ENCODE measurements at regions not wholly inside any gene's neighbourhood (a gene's known extent, or its start where the extent isn't known, plus 50 kb on each side); places are given as distances from the start of the nearest gene placed in this dataset.

GRCh38 chr1:30509670-30510069, 213.7 kb downstream of the MATN1 start:
- no peak for DNase-seq (ENCODE audit: low spot score)
- H3K36me3 Mint-ChIP-seq (ENCODE audit: low read depth, unreplicated experiment), result no peaks in the 10 kb centered on the region
- H3K27me3 Mint-ChIP-seq (ENCODE audit: unreplicated experiment), result peaks cover 2% of the 10 kb centered on the region
- no peaks in the 10 kb centered on the region for H3K4me1 Mint-ChIP-seq (ENCODE audit: unreplicated experiment)
- no peaks in the 10 kb centered on the region for H3K9me3 Mint-ChIP-seq (ENCODE audit: unreplicated experiment)
- no peak for TF ChIP-seq CTCF (IDR thresholded peaks at IDR 0.05; ENCODE audit: unreplicated experiment)
- no peak overlapping the region for H3K4me3 Mint-ChIP-seq (ENCODE audit: unreplicated experiment)
- H3K27ac Mint-ChIP-seq (ENCODE audit: unreplicated experiment), result no peak overlapping the region

DNA sequence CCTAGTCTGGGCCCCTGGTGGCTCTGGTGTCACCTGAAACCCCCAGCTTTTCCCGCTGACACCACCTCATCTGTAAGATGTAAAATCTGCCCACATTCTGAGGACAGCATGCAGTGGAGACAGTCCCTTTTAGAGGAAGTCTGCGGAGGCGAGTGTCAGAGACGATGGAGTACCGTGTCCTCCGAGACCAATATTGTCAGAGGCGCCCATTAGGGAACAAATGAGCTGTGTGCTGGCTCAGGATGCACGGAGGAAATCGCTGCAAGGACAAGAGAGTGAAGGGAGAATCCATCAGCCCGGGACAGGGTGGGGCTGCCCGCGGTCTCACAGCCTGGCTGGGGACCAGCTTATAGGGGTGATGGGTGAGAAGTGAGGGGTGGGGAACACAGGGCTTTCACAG, 214.8 kb downstream of the MATN1 start:
- Mint-ChIP-seq H3K27ac (ENCODE audit: unreplicated experiment) (no peak overlapping the region), H3K27me3 (ENCODE audit: unreplicated experiment) (peaks cover 2% of the 10 kb centered on the region), H3K36me3 (ENCODE audit: low read depth, unreplicated experiment) (no peaks in the 10 kb centered on the region), H3K4me3 (ENCODE audit: unreplicated experiment) (no peak overlapping the region), H3K9me3 (ENCODE audit: unreplicated experiment) (no peaks in the 10 kb centered on the region), H3K4me1 (ENCODE audit: unreplicated experiment) (no peaks in the 10 kb centered on the region)
- no peak for DNase-seq (ENCODE audit: low spot score)
- TF ChIP-seq CTCF (IDR thresholded peaks at IDR 0.05; ENCODE audit: unreplicated experiment), result no peak

GRCh38 chr1:30508175-30508448, 215.3 kb downstream of the MATN1 start:
- no peaks in the 10 kb centered on the region for H3K36me3 Mint-ChIP-seq (ENCODE audit: low read depth, unreplicated experiment)
- H3K4me3 Mint-ChIP-seq (ENCODE audit: unreplicated experiment), result no peak overlapping the region
- DNase-seq (ENCODE audit: low spot score), result no peak
- peaks cover 2% of the 10 kb centered on the region for H3K27me3 Mint-ChIP-seq (ENCODE audit: unreplicated experiment)
- no peaks in the 10 kb centered on the region for H3K9me3 Mint-ChIP-seq (ENCODE audit: unreplicated experiment)
- no peak overlapping the region for H3K27ac Mint-ChIP-seq (ENCODE audit: unreplicated experiment)
- no peaks in the 10 kb centered on the region for H3K4me1 Mint-ChIP-seq (ENCODE audit: unreplicated experiment)
- TF ChIP-seq CTCF (IDR thresholded peaks at IDR 0.05; ENCODE audit: unreplicated experiment), result no peak

DNA sequence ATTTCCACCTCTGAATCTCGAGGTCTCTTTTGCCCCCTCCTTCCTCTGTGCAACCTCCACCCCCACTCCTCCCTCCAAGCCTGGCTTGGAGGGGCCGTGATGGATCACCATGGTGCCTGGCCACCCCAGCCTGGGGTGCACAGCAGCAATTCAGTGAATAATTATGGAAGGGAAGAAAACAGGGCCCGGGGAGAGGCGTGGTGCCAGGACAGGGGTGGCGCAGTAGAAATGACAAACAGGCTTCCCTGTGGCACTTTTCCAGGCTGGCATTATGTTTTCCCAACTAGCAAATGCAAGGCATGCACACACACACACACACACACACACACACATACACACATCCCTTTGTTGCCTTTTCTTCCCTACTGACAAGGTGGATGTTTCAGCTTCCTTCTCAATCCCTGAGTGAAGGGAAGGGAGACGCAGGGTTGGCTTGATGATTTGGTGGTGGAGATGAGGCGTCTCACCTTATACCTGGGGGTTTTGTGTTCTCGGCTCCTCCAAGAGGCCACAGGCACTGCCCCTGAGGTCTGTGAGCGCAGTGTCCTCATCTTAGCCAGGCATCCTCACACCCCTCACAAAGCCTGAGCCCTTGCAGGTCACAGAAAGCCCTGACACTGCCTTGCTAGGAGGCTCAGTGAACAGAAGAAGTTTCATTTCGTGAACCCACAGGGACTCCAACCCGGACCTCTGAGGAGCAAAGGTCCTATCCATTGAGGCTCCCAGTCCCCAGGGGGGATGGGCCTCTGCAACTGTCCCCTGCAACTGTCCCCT, 215.8 kb downstream of the MATN1 start:
- Mint-ChIP-seq H3K27me3 (ENCODE audit: unreplicated experiment) (peaks cover 2% of the 10 kb centered on the region), H3K36me3 (ENCODE audit: low read depth, unreplicated experiment) (no peaks in the 10 kb centered on the region), H3K9me3 (ENCODE audit: unreplicated experiment) (no peaks in the 10 kb centered on the region), H3K4me3 (ENCODE audit: unreplicated experiment) (no peak overlapping the region), H3K27ac (ENCODE audit: unreplicated experiment) (no peak overlapping the region), H3K4me1 (ENCODE audit: unreplicated experiment) (no peaks in the 10 kb centered on the region)
- no peak for TF ChIP-seq CTCF (IDR thresholded peaks at IDR 0.05; ENCODE audit: unreplicated experiment)
- no peak for DNase-seq (ENCODE audit: low spot score)

DNA sequence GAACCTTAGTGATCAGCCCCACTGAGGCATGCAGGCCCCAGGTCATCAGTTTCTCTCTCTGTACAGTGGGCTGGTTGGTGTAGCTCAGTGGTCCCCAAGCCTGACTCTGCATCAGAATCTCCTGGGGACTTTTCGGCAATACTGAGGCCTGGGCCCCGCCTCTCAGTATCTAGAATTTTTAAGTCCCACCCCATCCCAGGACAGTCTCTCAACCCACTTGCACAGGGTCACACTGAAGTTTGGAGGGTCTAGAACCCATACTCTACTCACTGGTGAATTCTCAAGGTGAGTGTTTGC, 216.4 kb downstream of the MATN1 start:
- H3K27ac Mint-ChIP-seq (ENCODE audit: unreplicated experiment), result no peak overlapping the region
- no peaks in the 10 kb centered on the region for H3K4me1 Mint-ChIP-seq (ENCODE audit: unreplicated experiment)
- no peak for DNase-seq (ENCODE audit: low spot score)
- no peak for TF ChIP-seq CTCF (IDR thresholded peaks at IDR 0.05; ENCODE audit: unreplicated experiment)
- H3K36me3 Mint-ChIP-seq (ENCODE audit: low read depth, unreplicated experiment), result no peaks in the 10 kb centered on the region
- no peak overlapping the region for H3K4me3 Mint-ChIP-seq (ENCODE audit: unreplicated experiment)
- H3K9me3 Mint-ChIP-seq (ENCODE audit: unreplicated experiment), result no peaks in the 10 kb centered on the region
- peaks cover 2% of the 10 kb centered on the region for H3K27me3 Mint-ChIP-seq (ENCODE audit: unreplicated experiment)

Measured in endothelial cell (in vitro differentiated cells).